Ascending aorta (tissue), 2 donors: ENCODE measurements at regions not wholly inside any gene's neighbourhood (a gene's known extent, or its start where the extent isn't known, plus 50 kb on each side); places are given as distances from the start of the nearest gene placed in this dataset.

Experiments
- DNase-seq, 2 donors: peaks; one replicate each; pipeline ENCODE4 v3.0.0-alpha.2; 2019; ENCODE audit warnings: low spot score in 2 of 2
- H3K27ac ChIP-seq, 2 donors: fragments of 200-600 bp; sonication (generic); one replicate each; pipeline ENCODE4 v1.5.1; 2016 to 2017; ENCODE audit warnings: mild to moderate bottlenecking in 1 of 2
- H3K27me3 ChIP-seq: fragments of 200-600 bp; sonication (generic); one replicate; pipeline ENCODE4 v1.5.1; 2017
- H3K36me3 ChIP-seq, 2 donors: fragments of 200-600 bp; sonication (generic); one replicate each; pipeline ENCODE4 v1.5.1; 2016
- H3K4me1 ChIP-seq, 2 donors: fragments of 200-600 bp; sonication (generic); one replicate each; pipeline ENCODE4 v1.5.1; 2016 to 2017; ENCODE audit warnings: mild to moderate bottlenecking in 1 of 2
- H3K4me3 ChIP-seq, 2 donors: fragments of 200-600 bp; sonication (generic); one replicate each; pipeline ENCODE4 v1.5.1; 2016 to 2017; ENCODE audit warnings: mild to moderate bottlenecking in 1 of 2
- H3K9me3 ChIP-seq, 2 donors: fragments of 200-600 bp; sonication (generic); one replicate each; pipeline ENCODE4 v1.5.1; 2016
- CTCF ChIP-seq, 3 experiments: fragments of 200-600 bp in 2 of 3; fragments of 450-650 bp in 1 of 3; sonication (generic) in 2 of 3; IDR thresholded peaks; one replicate each; pipeline ENCODE4 v1.5.1; 2016 to 2019; ENCODE audit warnings: antibody characterized with exemption in 3 of 3, mild to moderate bottlenecking in 1 of 3, moderate library complexity in 1 of 3
- intact Hi-C: fragments of 100-400 bp; cut with DNase I; formaldehyde crosslinking; loops from one replicate; pipeline ENCODE4 v1.15.1; 2023

GRCh38 chr2:186299610-186300009 is 186.4 kb upstream of the ZC3H15 start:
- intact Hi-C loops: no loop called here
- no peaks in the 10 kb centered on the region for H3K27me3 ChIP-seq
- no peak for TF ChIP-seq CTCF (IDR thresholded peaks at IDR 0.05)

GRCh38 chr2:186302263-186302662 is 183.8 kb upstream of the ZC3H15 start:
- no peaks in the 10 kb centered on the region for H3K27me3 ChIP-seq
- no peak for TF ChIP-seq CTCF (IDR thresholded peaks at IDR 0.05)
- intact Hi-C loops: no loop called here
- H3K4me1 ChIP-seq: no peaks in the 10 kb centered on the region
- H3K4me3 ChIP-seq: no peak overlapping the region
- no peaks in the 10 kb centered on the region for H3K9me3 ChIP-seq
- no peaks in the 10 kb centered on the region for H3K36me3 ChIP-seq
- DNase-seq: no peak
- H3K27ac ChIP-seq: no peak overlapping the region

More at GRCh38 chr2:186299610-186300009, 186.4 kb upstream of the ZC3H15 start:
- Histone ChIP-seq H3K9me3 (no peaks in the 10 kb centered on the region), H3K4me3 (no peak overlapping the region), H3K36me3 (no peaks in the 10 kb centered on the region), H3K27ac (no peak overlapping the region), H3K4me1 (no peaks in the 10 kb centered on the region)
- no peak for DNase-seq

GRCh38 chr2:186303091-186303490 is 183.0 kb upstream of the ZC3H15 start:
- H3K27me3 ChIP-seq: no peaks in the 10 kb centered on the region
- H3K36me3 ChIP-seq: no peaks in the 10 kb centered on the region
- intact Hi-C loops: no loop called here
- H3K4me3 ChIP-seq: no peak overlapping the region
- DNase-seq: no peak
- no peaks in the 10 kb centered on the region for H3K4me1 ChIP-seq
- TF ChIP-seq CTCF (IDR thresholded peaks at IDR 0.05): no peak
- no peaks in the 10 kb centered on the region for H3K9me3 ChIP-seq
- no peak overlapping the region for H3K27ac ChIP-seq

GRCh38 chr2:186304064-186304463 is 182.0 kb upstream of the ZC3H15 start:
- intact Hi-C loops: no loop called here
- H3K27me3 ChIP-seq: no peaks in the 10 kb centered on the region
- no peak for DNase-seq
- H3K9me3 ChIP-seq: no peaks in the 10 kb centered on the region
- no peaks in the 10 kb centered on the region for H3K4me1 ChIP-seq
- no peak overlapping the region for H3K4me3 ChIP-seq
- no peak overlapping the region for H3K27ac ChIP-seq
- H3K36me3 ChIP-seq: no peaks in the 10 kb centered on the region
- TF ChIP-seq CTCF (IDR thresholded peaks at IDR 0.05): no peak

- intact Hi-C loops: no loop called here
- Histone ChIP-seq H3K9me3 (peaks cover 0 to 5% of the 10 kb centered on the region in 2 donors), H3K4me1 (no peaks in the 10 kb centered on the region), H3K27me3 (no peaks in the 10 kb centered on the region), H3K4me3 (no peak overlapping the region), H3K36me3 (no peaks in the 10 kb centered on the region), H3K27ac (no peak overlapping the region)
- no peak for DNase-seq
- no peak for TF ChIP-seq CTCF (IDR thresholded peaks at IDR 0.05)
These were observed 179.3 kb upstream of the ZC3H15 start for GRCh38 chr2:186306754-186307153.

- Histone ChIP-seq H3K36me3 (no peaks in the 10 kb centered on the region), H3K4me1 (no peaks in the 10 kb centered on the region), H3K9me3 (peaks cover 4 to 16% of the 10 kb centered on the region in 2 donors), H3K27ac (no peak overlapping the region), H3K27me3 (no peaks in the 10 kb centered on the region), H3K4me3 (no peak overlapping the region)
- TF ChIP-seq CTCF (IDR thresholded peaks at IDR 0.05): no peak
- intact Hi-C loops: no loop called here
- no peak for DNase-seq
These were observed 178.2 kb upstream of the ZC3H15 start for GRCh38 chr2:186307871-186308270.
